ENCODE measurements at regions not wholly inside any gene's neighbourhood (a gene's known extent, or its start where the extent isn't known, plus 50 kb on each side); places are given as distances from the start of the nearest gene placed in this dataset.

DNA sequence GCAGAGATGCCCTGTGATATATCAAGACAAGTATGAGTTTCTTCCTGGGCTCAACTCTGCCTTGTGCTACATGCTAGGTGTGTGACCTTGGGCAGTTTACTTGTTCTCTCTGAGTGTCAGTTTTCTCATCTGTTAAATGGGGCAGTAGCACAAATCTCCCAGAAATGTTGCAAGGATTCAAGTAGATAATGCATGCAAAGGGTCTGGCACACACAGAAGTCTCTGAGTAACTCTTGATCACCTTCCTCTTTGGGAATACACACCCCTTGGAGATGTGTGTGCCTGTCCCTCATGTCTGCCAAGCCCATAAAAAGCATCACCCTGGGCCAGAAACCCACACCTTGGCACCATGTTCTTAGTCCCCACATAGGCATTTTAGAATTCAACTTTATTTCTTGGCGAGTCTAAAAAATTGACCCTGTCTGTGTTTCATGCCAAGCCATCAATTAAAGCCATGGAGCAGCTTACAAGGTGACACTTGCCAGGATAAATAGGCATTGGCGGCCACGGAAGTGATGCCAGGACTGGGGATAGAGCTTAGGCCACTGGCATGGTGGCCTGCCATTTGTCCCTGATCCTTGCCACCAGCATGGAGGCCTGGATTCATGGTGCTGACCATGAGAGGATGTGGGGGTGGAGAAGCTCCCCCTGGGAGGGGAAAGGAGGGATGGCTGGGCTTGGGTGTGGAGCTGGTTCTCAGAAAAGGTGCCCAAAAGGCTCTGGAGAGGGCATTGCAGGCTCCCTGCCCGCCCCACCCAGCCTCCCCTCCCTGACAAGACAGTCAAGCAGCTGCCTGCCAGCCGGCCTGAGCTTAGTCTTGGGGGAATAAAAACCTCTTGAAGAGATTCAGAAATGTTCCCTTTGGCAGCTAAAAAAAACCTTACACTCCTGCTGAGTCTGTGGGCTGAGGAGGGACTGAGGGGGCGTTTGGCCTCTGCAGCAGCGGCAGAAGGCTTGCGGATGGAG, 118.0 kb upstream of the IPO9 start:
- in situ Hi-C loops (cut with HindIII; ENCODE audit: low pct_unique_long_range_greater_than_20kb, low sequenced_read_pairs), result no loop called here

DNA sequence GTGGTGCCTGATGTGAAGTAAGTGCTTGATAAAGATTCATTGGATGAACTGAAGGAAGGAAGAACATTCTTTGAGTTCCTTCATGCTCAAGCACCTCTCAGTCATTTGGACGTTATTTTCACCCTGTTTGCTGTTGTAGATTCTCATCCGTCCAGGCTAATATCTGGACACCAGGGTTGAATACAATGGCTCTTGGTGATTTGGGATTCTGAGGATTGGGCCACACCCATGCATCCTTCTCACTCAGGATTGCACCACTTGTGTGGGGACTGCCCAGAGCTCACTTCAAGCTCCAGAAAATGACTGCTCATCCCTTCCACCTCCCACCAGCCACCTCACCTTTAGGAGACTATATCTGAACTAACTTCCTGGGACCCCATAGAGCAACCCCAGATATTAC, 117.1 kb upstream of the IPO9 start:
- in situ Hi-C loops (cut with HindIII; ENCODE audit: low pct_unique_long_range_greater_than_20kb, low sequenced_read_pairs), result no loop called here
- DNase-seq (ENCODE audit: low read depth), result no peak

More for the DNA sequence above, 118.0 kb upstream of the IPO9 start:
- DNase-seq (ENCODE audit: low read depth), result no peak

DNA sequence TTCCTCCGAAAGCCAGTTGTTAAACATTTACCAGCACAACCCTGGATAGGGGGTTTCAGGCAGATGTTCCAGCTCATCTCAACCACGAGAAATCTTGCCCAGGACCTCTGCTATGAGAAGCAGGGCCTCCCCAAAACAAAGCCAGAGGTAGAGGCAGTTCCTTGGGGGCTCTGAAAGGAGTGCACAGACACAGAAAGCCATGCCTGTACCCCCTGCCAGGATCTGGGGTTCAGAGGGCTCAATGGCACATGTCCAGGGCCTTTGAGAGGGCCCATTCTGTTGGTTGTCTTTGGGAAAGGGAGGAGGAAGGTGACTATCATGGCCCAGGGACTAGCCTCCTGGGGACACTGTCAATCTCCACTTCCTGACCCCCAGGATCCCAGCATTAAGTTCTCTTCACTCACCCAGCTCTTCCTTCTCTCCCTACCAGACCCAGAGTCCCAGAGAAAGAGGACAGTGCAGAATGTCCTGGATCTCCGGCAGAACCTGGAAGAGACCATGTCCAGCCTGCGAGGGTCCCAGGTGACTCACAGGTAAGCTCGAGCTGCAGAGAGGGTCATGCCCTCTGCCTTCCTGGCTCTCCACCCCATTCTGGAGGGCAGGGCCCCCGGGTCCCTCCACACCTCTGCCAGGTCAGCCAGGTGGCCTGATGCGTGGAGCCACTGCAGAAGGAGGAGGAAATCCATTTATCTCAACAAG, 116.4 kb upstream of the IPO9 start:
- in situ Hi-C loops (cut with HindIII; ENCODE audit: low pct_unique_long_range_greater_than_20kb, low sequenced_read_pairs), result no loop called here
- no peak for DNase-seq (ENCODE audit: low read depth)

DNA sequence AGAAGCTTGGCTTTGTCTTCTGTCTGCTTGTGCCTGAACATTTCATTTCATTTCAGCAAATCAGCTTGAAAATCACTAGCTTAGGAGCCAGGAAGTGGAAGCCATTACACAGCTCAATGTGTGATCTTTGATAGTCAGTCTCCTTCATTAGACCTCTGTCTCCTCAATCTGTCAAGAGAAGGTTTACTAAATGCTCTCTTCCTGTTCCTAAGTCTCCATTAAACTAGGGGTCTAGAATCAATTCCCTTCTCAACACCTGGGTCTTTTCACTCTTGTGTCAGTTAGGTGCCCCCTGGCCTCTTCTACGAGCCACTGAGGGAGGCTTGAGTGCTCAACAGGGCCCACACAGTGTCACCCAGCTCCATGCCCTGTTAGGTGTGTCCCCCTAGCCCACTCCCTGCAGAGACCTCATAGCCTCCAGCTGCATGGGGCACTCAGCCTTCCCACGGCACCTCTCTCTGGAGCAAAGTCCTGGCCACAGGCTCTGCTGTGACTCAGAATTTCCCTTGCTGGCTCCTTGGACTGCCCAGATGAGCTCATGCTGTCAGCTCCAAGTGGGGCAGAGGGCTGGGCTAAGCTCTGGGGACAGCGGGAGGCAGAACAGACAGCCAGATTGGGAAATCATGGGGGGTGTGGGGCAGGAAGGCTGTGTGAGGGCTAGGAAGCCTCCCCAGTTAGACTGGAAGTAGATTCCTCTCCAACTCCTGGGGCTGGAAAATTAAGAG, 115.7 kb upstream of the IPO9 start:
- peak; percentile 93 for DNase-seq (ENCODE audit: low read depth)
- in situ Hi-C loops (cut with HindIII; ENCODE audit: low pct_unique_long_range_greater_than_20kb, low sequenced_read_pairs), result no loop called here

DNA sequence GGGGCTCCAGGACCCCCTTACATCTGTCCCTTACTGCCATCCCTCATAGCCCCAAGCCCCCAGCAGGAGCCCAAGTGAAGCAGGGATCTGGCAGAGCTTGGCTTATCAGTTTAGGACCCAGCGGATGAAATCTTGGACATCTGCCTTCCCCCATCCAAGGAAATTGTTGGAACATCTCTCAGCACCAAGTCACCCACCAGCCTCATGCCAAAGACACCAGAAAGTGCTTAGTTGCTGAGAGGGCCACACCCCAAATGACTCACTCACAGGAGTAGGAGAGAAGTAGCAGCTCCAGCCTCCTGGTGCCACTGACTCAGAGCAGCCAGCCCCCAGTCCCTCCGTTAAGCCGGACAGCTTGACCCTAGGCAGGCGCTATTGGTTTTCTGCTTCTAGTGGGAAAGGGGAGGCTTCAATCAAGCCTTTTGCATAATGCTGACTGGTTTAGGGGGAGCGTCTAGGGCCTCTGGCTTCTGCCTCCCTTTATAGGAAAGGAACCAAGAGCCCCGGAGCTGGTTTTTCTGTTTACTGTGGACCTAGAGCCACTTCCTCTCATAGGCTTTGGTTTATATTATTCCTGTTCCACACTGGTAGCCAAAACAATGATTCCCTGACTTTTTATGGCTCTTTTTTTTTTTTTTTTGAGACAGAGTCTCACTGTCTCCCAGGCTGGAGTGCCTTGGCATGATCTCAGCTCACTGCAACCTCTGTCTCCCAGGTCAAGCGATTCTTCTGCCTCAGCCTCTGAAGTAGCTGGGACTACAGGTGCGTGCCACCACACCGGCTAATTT, 114.2 kb upstream of the IPO9 start:
- in situ Hi-C loops (cut with HindIII; ENCODE audit: low pct_unique_long_range_greater_than_20kb, low sequenced_read_pairs), result loop anchor here (5.0 kb wide), 1 partner anchor 38 kb away; no protein-coding TSS in a partner anchor

DNA sequence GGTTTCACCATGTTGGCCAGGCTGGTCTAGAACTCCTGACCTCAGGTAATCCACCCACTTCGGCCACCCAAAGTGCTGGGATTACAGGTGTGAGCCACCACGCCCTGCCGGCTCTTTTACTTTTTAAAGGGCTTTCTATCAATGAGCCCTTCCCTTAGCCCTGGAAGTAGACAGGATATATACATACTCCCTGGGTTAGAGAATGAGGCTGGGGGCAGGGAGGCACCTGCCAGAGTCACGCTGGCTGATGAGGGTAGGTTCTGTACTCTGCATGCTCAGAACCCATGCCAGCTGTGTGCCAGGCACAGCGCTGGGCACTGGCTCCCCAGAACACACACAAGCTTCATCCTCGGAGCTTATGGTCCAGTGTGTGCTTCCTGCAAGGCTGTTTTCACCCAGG, 113.6 kb upstream of the IPO9 start:
- DNase-seq (ENCODE audit: low read depth), result no peak
- in situ Hi-C loops (cut with HindIII; ENCODE audit: low pct_unique_long_range_greater_than_20kb, low sequenced_read_pairs), result loop anchor here (5.0 kb wide), 1 partner anchor 37 kb away; no protein-coding TSS in a partner anchor

More for the DNA sequence above, 114.2 kb upstream of the IPO9 start:
- peak; percentile 98 for DNase-seq (ENCODE audit: low read depth)

DNA sequence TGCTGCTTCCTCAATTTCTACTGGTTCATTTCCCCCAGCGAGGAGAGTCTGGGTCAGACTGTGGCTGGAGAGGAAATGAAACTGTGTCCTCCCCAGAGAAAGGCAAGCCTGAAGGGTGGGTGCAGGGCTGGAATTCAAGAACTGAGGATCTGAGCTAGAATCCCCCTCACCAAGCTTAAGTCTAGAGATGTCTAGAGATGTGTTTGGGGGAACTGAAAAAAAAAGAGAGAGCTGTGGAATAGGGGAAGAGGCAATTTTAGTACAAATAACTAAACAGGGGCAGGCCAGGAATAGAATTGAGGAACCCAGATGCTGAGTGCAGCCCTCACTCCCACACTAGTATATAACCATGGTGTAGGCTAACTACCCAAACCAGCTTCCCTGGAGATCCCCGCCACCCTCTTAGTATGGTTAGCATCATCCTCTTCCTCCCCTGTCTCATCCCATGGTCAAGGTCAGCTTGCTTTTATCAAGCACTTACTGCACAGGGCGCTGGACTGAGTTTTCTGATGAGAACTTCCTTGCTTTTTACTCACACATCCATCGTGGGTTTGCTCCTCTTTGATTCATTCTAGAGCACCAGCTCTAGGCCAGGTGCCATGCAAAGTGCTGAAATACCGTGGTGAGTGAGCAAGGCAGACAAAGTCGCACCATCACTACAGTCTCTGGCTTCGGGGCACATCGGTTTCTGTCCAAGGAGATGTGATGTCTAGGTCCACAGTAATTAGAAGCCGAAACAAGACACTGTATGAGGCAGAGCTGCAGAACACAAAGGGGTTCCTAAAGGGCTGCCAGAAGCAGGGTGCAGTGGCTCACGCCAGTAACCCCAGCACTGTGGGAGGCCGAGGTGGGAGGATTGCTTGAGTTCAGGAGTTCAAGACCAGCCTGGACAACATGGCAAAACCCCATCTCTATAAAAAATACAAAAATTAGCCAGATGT, 112.9 kb upstream of the IPO9 start:
- in situ Hi-C loops (cut with HindIII; ENCODE audit: low pct_unique_long_range_greater_than_20kb, low sequenced_read_pairs), result loop anchor here (5.0 kb wide), 1 partner anchor 36 kb away; no protein-coding TSS in a partner anchor
- DNase-seq (ENCODE audit: low read depth), result no peak

DNA sequence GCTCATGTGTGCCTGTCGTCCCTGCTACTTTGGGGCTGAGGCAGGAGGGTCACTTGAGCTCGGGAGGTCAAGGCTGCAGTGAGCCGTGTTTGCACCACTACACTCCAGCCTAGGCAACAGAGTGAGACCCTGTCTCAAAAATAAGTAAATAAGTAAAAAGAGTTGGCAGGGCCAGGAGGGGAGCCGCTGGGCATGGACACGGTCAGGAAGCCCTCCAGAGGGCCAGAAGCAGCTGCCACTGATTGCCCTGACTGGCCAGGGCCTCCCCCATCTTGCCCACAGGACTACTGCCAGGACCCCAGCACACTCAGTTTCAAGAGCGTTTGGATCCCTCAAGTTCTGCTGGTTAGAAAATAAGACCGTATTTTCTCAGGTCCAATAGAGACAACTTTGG, 112.2 kb upstream of the IPO9 start:
- no peak for DNase-seq (ENCODE audit: low read depth)
- in situ Hi-C loops (cut with HindIII; ENCODE audit: low pct_unique_long_range_greater_than_20kb, low sequenced_read_pairs), result loop anchor here (5.0 kb wide), 1 partner anchor 36 kb away; no protein-coding TSS in a partner anchor

DNA sequence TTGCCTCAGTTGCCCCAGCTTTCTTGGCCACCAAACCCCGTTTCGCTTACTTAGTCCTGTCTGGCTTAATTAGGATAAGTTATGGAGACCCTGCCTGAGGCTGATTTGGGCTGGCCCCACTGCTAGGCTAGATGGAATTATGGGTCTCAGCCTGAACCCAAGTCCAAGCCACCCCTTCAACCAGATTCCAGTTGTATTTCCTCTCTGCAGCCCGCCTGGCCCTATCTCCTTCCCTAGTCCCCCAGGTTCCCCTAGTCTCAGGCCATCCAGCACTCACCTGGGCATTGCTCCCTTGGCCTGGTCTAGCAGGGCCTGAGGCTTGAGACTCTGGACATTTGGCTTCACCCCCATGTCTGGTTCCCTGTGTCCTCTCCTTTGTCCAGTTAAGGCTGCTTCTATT, 111.7 kb upstream of the IPO9 start:
- no peak for DNase-seq (ENCODE audit: low read depth)
- in situ Hi-C loops (cut with HindIII; ENCODE audit: low pct_unique_long_range_greater_than_20kb, low sequenced_read_pairs), result loop anchor here (5.0 kb wide), 1 partner anchor 35 kb away; no protein-coding TSS in a partner anchor

DNA sequence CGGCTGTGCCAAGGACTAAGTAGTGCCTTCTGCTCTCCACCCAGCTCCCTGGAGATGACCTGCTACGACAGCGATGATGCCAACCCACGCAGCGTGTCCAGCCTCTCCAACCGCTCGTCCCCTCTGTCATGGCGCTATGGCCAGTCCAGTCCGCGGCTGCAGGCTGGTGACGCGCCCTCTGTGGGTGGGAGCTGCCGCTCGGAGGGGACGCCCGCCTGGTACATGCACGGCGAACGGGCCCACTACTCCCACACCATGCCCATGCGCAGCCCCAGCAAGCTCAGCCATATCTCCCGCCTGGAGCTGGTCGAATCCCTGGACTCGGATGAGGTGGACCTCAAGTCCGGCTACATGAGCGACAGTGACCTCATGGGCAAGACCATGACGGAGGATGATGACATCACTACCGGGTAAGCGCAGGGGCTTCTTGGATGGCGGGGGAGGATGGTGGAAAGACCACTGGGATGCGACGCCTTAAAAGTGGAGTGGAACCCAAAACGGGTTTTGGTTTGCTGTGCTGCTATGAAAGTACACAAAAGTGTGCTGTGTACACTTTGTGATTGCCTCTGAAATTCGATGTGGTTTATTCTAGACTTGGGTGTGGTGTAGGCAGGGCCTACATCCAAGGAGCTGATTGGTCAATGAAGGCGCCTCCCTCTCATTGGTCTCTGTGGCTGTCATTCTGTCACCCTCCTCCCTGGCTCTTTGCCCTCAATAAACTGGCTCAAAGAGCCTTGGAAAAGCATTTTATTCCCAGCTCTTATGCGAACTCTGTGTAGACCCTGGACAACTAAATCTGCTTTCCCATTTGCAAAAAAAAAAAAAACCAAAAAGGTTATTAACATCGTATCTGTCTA, 110.4 kb upstream of the IPO9 start:
- in situ Hi-C loops (cut with HindIII; ENCODE audit: low pct_unique_long_range_greater_than_20kb, low sequenced_read_pairs), result loop anchor here (5.0 kb wide), 1 partner anchor 34 kb away; no protein-coding TSS in a partner anchor
- DNase-seq (ENCODE audit: low read depth), result no peak

DNA sequence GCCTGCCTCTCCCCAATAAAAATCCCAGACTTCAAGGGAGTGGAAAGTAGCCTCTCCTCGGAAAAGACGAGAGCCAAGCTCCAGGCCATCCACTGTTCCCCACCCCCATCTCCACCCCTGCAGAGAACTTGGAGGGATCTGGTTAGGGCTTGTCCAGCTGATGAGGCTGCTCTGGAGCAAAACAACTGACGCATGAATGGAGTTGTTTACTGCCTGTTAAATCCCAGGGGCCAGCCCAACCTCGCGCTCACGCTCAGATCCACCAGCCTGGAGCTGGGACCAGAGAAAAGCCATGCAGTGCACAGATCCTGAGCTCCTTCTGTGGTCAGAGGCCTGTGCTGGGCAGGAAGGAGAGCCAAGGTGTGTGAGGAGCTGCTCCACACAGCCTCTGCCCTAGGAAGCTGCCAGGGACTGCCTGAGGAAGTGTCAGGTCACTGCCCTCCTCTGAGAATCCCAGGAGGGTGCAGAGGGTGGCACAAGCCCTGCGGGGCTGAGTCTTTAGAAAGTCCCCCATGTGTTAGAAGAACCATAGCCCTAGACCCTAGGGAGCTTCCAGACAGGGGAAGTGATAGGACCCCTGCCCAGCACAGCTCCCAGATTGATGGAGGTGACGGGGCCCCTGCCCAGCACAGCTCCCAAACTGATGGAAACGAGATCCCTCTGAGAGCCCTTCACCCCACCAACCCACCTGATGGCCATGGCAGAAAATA, 109.0 kb upstream of the IPO9 start:
- in situ Hi-C loops (cut with HindIII; ENCODE audit: low pct_unique_long_range_greater_than_20kb, low sequenced_read_pairs), result loop anchor here (5.0 kb wide), 1 partner anchor 32 kb away; no protein-coding TSS in a partner anchor
- DNase-seq (ENCODE audit: low read depth), result no peak

DNA sequence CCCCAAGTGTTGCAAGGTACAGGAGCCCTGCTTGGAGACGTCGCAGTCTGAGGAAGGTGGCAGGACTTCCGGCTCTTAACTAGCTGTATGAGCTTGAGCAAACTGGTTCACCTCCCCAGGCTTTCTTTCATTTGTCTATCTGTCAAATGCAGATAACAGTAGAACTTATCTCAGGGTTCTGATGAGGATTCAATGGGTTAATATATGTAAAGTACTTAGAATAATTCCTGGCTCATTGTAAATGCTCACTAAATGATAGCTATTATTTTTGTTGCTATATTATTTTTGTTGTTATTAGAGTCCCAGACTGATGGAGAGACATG, 108.5 kb upstream of the IPO9 start:
- no peak for DNase-seq (ENCODE audit: low read depth)
- in situ Hi-C loops (cut with HindIII; ENCODE audit: low pct_unique_long_range_greater_than_20kb, low sequenced_read_pairs), result no loop called here

DNA sequence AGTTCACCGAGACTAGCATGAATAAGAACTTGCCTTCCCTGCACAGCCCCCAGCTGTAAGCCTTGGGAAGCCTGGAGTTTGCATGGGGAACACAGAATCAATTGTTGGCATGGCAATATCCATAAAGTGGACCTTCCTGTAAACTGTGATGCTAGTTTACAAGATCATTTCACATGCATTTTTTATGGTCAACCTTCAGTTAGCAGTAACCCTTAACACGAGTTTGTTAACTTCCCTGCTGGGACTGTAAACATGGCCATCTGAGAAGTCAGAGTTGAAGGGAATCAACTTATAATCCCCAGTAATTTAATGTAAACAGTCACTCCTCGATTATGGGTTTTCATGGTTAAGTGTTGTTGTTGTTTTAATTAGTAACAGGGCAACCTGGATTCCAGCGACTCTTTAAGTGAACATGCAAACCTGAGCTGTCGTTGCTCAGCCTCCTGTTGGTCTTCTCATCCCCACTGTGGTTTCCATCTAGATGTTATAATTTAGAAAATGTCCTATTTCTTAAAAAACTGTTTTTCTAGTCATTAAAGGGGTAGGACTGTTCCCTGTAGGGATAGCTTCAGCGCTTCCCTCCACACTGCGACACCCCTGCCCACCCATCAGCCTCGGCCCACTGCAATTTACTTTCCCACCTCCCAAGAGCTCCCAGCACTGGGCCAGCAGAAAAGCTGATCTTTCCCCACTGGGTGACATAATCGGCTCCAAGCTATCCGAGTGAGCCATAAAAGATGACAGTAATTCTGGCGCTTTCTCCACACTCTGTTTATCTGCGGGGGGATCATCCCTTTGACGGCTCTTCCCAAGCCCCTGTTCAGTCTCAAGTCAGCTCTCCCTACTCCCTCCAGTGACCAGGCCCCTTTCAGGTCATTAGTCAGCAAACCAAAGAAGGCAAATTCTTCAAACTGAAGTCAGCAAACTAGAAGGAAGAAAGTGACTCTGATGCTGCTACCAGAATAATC, 107.6 kb upstream of the IPO9 start:
- in situ Hi-C loops (cut with HindIII; ENCODE audit: low pct_unique_long_range_greater_than_20kb, low sequenced_read_pairs), result no loop called here
- no peak for DNase-seq (ENCODE audit: low read depth)

DNA sequence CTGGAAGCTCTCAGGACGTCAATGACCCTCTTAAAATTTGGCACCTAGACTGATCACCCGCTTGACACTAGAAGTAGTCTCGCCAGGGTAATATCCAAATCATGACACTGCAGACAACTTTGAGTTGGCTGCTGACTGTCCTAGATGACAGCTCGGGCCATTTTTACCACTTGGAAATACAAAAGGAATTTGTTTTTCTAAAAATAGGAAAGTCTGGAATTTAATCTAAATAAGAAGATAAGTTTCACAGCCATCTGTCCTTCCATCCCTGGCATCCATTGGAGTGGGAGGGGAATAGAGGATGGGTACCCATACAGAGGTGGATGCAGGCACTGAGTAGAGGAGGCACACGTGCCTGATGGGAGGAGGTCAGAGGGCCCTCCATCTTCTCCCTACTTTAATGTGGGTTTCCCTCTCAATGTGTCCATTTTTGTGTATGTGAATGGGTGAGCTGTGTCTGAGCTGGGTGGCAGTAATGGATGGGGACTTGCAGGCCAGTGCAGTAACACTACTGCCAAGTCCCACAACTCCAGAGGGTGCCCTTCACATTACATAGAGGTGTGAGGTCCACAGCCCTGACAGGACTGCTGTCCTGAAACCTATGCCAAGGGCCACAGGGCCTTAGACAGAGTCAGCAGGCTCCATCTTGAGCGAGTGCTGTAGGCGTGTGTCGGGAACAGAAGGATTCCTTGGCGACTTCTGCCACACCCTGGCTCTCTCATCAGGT, 104.8 kb upstream of the IPO9 start:
- in situ Hi-C loops (cut with HindIII; ENCODE audit: low pct_unique_long_range_greater_than_20kb, low sequenced_read_pairs), result no loop called here
- no peak for DNase-seq (ENCODE audit: low read depth)
